ENCODE measurements at regions not wholly inside any gene's neighbourhood (a gene's known extent, or its start where the extent isn't known, plus 50 kb on each side); places are given as distances from the start of the nearest gene placed in this dataset.

GRCh38 chr1:239874831-239875230, 216.9 kb upstream of the FMN2 start:
- TF ChIP-seq CTCF (IDR thresholded peaks at IDR 0.05) (no peak), POLR2AphosphoS5 (IDR thresholded peaks at IDR 0.05) (no peak), POLR2A (IDR thresholded peaks at IDR 0.05) (no peak)
